K562 (cell line): ENCODE measurements at regions not wholly inside any gene's neighbourhood (a gene's known extent, or its start where the extent isn't known, plus 50 kb on each side); places are given as distances from the start of the nearest gene placed in this dataset.

ENCODE experiments used
- ATAC-seq: fragments of 200-7000 bp; cut with Tn5 transposase; 3 replicates; pipeline ENCODE4 v1.9.1; 2020; ENCODE audit warnings: moderate library complexity
- BruUV-seq: library from RNA; stranded (reverse); fragments of 400-500 nt; replicated peaks from 2 replicates; lab custom pipeline; 2021; lab: Mats Ljungman, UMichigan
- CTCF ChIA-PET: fragments of 300-600 bp; formaldehyde crosslinking; extraction: SDS; loops from one replicate; lab custom pipeline; 2021; ENCODE audit warnings: low intra/inter-chr PET ratio; lab: Yijun Ruan, JAX
- POLR2A ChIA-PET: fragments of 300-600, 350-650 bp; sonication (Branson Sonifier 250); formaldehyde crosslinking; extraction: SDS; loops from one replicate; lab custom pipeline; 2021; ENCODE audit warnings: antibody characterized with exemption, inconsistent platforms; lab: Yijun Ruan, JAX
- DNase-seq, 4 experiments: peaks; one replicate each; pipeline versions ENCODE4 v3.0.0 to v3.0.0-alpha.2; 2011 to 2018; ENCODE audit warnings: low spot score in 3 of 4, mixed read lengths in 3 of 4; ENCODE audit errors: extremely low read depth in 1 of 4
- FAIRE-seq: peaks from 2 replicates; lab custom pipeline; 2011; peaks lifted over from hg19 to GRCh38; lab: Jason Lieb, UNC
- H2AFZ ChIP-seq: 2 replicates; pipeline ENCODE4 v1.6.0; 2011; ENCODE audit warnings: low read depth, low read length, control low read depth, inconsistent platforms
- H3K27ac ChIP-seq: fragments of 200-600 bp; 3 replicates; pipeline ENCODE4 v1.8.0; 2011; ENCODE audit warnings: low read depth, mild to moderate bottlenecking, control low read depth, inconsistent platforms, low read length, moderate library complexity, mixed read lengths; ENCODE audit errors: extremely low read depth
- H3K27me3 ChIP-seq, 2 experiments: fragments of 300-600 bp in 1 of 2; 2 replicates in 1 of 2; 3 replicates in 1 of 2; pipeline versions ENCODE4 v1.6.0 to v1.8.0; 2011; ENCODE audit warnings: inconsistent platforms in 2 of 2, low read length in 2 of 2, mild to moderate bottlenecking in 1 of 2, mixed read lengths in 1 of 2, moderate library complexity in 1 of 2; ENCODE audit not compliant: control insufficient read depth in 2 of 2, insufficient read depth in 2 of 2
- H3K36me3 ChIP-seq: fragments of 300-600 bp; 3 replicates; pipeline ENCODE4 v1.8.0; 2011; ENCODE audit warnings: mild to moderate bottlenecking, low read length, inconsistent platforms; ENCODE audit not compliant: control insufficient read depth, insufficient read depth
- H3K4me1 ChIP-seq, 2 experiments: fragments of 200-600 bp in 1 of 2; replicated peaks in 1 of 2; 2 replicates in 1 of 2; 3 replicates in 1 of 2; pipeline versions ENCODE4 v1.5.1 to v1.8.0; 2011; ENCODE audit warnings: inconsistent platforms in 2 of 2, low read length in 2 of 2, mild to moderate bottlenecking in 1 of 2, mixed read lengths in 1 of 2, moderate library complexity in 1 of 2; ENCODE audit not compliant: control insufficient read depth in 2 of 2, insufficient read depth in 2 of 2
- H3K4me2 ChIP-seq: 2 replicates; pipeline ENCODE4 v1.6.1; 2011; ENCODE audit warnings: low read length, control low read depth, inconsistent platforms, mixed read lengths; ENCODE audit not compliant: insufficient read depth
- H3K4me3 ChIP-seq: fragments of 200-600 bp; sonication (generic), shearing (Covaris generic); 2 replicates; pipeline ENCODE4 v1.5.1; 2016; ENCODE audit warnings: control low read depth, inconsistent platforms
- H3K79me2 ChIP-seq: fragments of 200-600 bp; 3 replicates; pipeline ENCODE4 v1.8.0; 2011; ENCODE audit warnings: low read length, inconsistent platforms; ENCODE audit not compliant: control insufficient read depth, insufficient read depth
- H3K9ac ChIP-seq, 2 experiments: 2 replicates each; pipeline versions ENCODE4 v1.6.0 to v1.6.1; 2011; ENCODE audit warnings: low read depth in 2 of 2, low read length in 2 of 2, control low read depth in 1 of 2, inconsistent platforms in 1 of 2, mild to moderate bottlenecking in 1 of 2, mixed read lengths in 1 of 2; ENCODE audit not compliant: insufficient read depth in 1 of 2
- H3K9me1 ChIP-seq: one replicate; pipeline ENCODE4 v1.6.0; 2011; ENCODE audit warnings: inconsistent platforms, mild to moderate bottlenecking, low read length, moderate library complexity; ENCODE audit not compliant: control insufficient read depth, insufficient read depth
- H3K9me3 ChIP-seq: replicated peaks from 2 replicates; pipeline ENCODE4 v1.5.1; 2011; ENCODE audit warnings: low read depth, low read length, inconsistent platforms; ENCODE audit not compliant: control insufficient read depth, insufficient read depth
- H4K20me1 ChIP-seq: replicated peaks from 2 replicates; pipeline ENCODE4 v1.6.1; 2011; ENCODE audit warnings: low read length, inconsistent platforms, mixed read lengths; ENCODE audit not compliant: control insufficient read depth, insufficient read depth
- FOXK2 ChIP-seq, 2 experiments: fragments of 450-650 bp; IDR thresholded peaks in 1 of 2; conservative IDR thresholded peaks in 1 of 2; 2 replicates each; pipeline ENCODE4 v1.6.1; 2016; ENCODE audit warnings: low read depth in 2 of 2, mild to moderate bottlenecking in 1 of 2
- HDAC1 ChIP-seq, 2 experiments: fragments of 450-650 bp; IDR thresholded peaks; 2 replicates each; pipeline ENCODE4 v1.6.1; 2016 to 2017; ENCODE audit warnings: inconsistent platforms in 1 of 2, mild to moderate bottlenecking in 1 of 2, moderate library complexity in 1 of 2
- HOXB6 ChIP-seq: fragments of 250-450 bp; sonication (Bioruptor Pico); IDR thresholded peaks from 2 replicates; pipeline ENCODE4 v1.5.1; 2022; ENCODE audit warnings: mild to moderate bottlenecking, borderline replicate concordance
- ILF3 ChIP-seq: fragments of 450-650 bp; IDR thresholded peaks from 2 replicates; pipeline ENCODE4 v1.6.1; 2018; ENCODE audit warnings: antibody characterized with exemption, mild to moderate bottlenecking, moderate library complexity, borderline replicate concordance
- KHSRP ChIP-seq: fragments of 450-650 bp; IDR thresholded peaks from 2 replicates; pipeline ENCODE4 v1.6.1; 2017
- POLR2AphosphoS2 ChIP-seq: IDR thresholded peaks from 2 replicates; pipeline ENCODE4 v1.6.1; 2012; ENCODE audit warnings: low read length, improper control_type of control experiment
- SRSF7 ChIP-seq: fragments of 200-400 bp; formaldehyde crosslinking; optimal IDR thresholded peaks from 2 replicates; pipeline ENCODE3; 2017; ENCODE audit warnings: mild to moderate bottlenecking, low read depth, low read length
- STAT5A ChIP-seq: IDR thresholded peaks from 2 replicates; pipeline ENCODE4 v1.6.1; 2012; ENCODE audit warnings: low read length, inconsistent platforms, borderline replicate concordance
- SUPT5H ChIP-seq: fragments of 450-650 bp; IDR thresholded peaks from 2 replicates; pipeline ENCODE4 v1.6.1; 2016
- ZKSCAN3 ChIP-seq: fragments of 250-450 bp; sonication (Bioruptor Pico); IDR thresholded peaks from 2 replicates; pipeline ENCODE4 v1.4.0; 2020
- ZSCAN29 ChIP-seq: fragments of 450-650 bp; IDR thresholded peaks from 2 replicates; pipeline ENCODE4 v1.6.1; 2017
- WGBS: fragments of 100-300 bp; shearing (Covaris generic); methylation state at CpG from one replicate; pipeline ENCODE4 v1.1.6; 2016; ENCODE audit warnings: low coverage, mixed read lengths; ENCODE audit not compliant: insufficient coverage; ENCODE audit errors: missing lambda C conversion rate; 5-methylcytosine and 5-hydroxymethylcytosine counted together
- in situ Hi-C: fragments of 300-500 bp; cut with MboI; formaldehyde crosslinking; loops from 4 replicates; pipeline ENCODE4 v1.15.0; 2018; ENCODE audit warnings: inconsistent platforms, mixed read lengths
- intact Hi-C: fragments of 100-400 bp; cut with micrococcal nuclease; formaldehyde crosslinking; loops from 2 replicates; pipeline ENCODE4 v1.14.2; 2022
- TF ChIP-seq, protein P1 (sequence below): sonication (generic); formaldehyde crosslinking; IDR thresholded peaks from 2 replicates; pipeline ENCODE4 v1.8.0; 2022; ENCODE audit warnings: mild to moderate bottlenecking, missing genetic modification reagents

GRCh38 chr9:26034786-26035185, 356.5 kb upstream of the TUSC1 start:
- in situ Hi-C loops (no loop called here), intact Hi-C loops (no loop called here)
- H3K36me3 ChIP-seq, result no peaks in the 10 kb centered on the region
- ChIA-PET CTCF (no interaction called here), POLR2A (no interaction called here)
- no peaks in the 10 kb centered on the region for H3K9me3 ChIP-seq
- H2AFZ ChIP-seq, result no peak overlapping the region
- H3K9ac ChIP-seq, result no peak overlapping the region
- no peak overlapping the region for H3K4me2 ChIP-seq
- no peaks in the 10 kb centered on the region for H3K27me3 ChIP-seq
- ATAC-seq, result no peak
- no CpG with 5 or more reads among the region's 6 CpGs for WGBS
- TF ChIP-seq KHSRP, result no peak
- no peak for TF ChIP-seq ZKSCAN3
- TF ChIP-seq SUPT5H, result no peak
- no peak for TF ChIP-seq SRSF7
- no peak for TF ChIP-seq HOXB6 (CRISPR knock-in tag)
- no peak for TF ChIP-seq ZSCAN29
- no peak for TF ChIP-seq STAT5A
- TF ChIP-seq, all 486 proteins: peak for 0
- DNase-seq (no peak), FAIRE-seq (no peak)
- no peak overlapping the region for H3K4me3 ChIP-seq
- H4K20me1 ChIP-seq, result no peaks in the 10 kb centered on the region
- no peaks in the 10 kb centered on the region for H3K9me1 ChIP-seq
- H3K4me1 ChIP-seq, result no peaks in the 10 kb centered on the region
- BruUV-seq, result no TSS peak
- no peak overlapping the region for H3K27ac ChIP-seq
- no peaks in the 10 kb centered on the region for H3K79me2 ChIP-seq

- no peak for ATAC-seq
- in situ Hi-C loops (no loop called here), intact Hi-C loops (no loop called here)
- ChIA-PET POLR2A (no interaction called here), CTCF (no interaction called here)
- no CpG with 5 or more reads among the region's 3 CpGs for WGBS
- no peak for DNase-seq
- TF ChIP-seq, protein P1, sequence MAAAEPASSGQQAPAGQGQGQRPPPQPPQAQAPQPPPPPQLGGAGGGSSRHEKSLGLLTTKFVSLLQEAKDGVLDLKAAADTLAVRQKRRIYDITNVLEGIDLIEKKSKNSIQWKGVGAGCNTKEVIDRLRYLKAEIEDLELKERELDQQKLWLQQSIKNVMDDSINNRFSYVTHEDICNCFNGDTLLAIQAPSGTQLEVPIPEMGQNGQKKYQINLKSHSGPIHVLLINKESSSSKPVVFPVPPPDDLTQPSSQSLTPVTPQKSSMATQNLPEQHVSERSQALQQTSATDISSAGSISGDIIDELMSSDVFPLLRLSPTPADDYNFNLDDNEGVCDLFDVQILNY (CRISPR knock-in tag), result no peak
- no peak for TF ChIP-seq ILF3
- TF ChIP-seq HDAC1 (IDR thresholded peaks at IDR 0.05), result no peak
- TF ChIP-seq FOXK2 (conservative IDR thresholded peaks at IDR 0.05 in 1 of 2, IDR thresholded peaks at IDR 0.05 in 1 of 2; ENCODE audit: low read depth in 2 of 2), result no peak
- no peak for TF ChIP-seq POLR2AphosphoS2
- BruUV-seq, result no TSS peak
- H2AFZ ChIP-seq, result no peak overlapping the region
- no peaks in the 10 kb centered on the region for H3K36me3 ChIP-seq
- H4K20me1 ChIP-seq, result no peaks in the 10 kb centered on the region
- no peak overlapping the region for H3K4me3 ChIP-seq
- FAIRE-seq, result no peak
- no peaks in the 10 kb centered on the region for H3K4me1 ChIP-seq
- H3K4me2 ChIP-seq, result no peak overlapping the region
- no peaks in the 10 kb centered on the region for H3K9me1 ChIP-seq
- no peak overlapping the region for H3K9ac ChIP-seq
- H3K79me2 ChIP-seq, result no peaks in the 10 kb centered on the region
- no peaks in the 10 kb centered on the region for H3K27me3 ChIP-seq
- H3K27ac ChIP-seq, result no peak overlapping the region
- no peaks in the 10 kb centered on the region for H3K9me3 ChIP-seq
These were observed 355.1 kb upstream of the TUSC1 start for GRCh38 chr9:26033336-26033735.
